Dendritic cell treated with granulocyte-macrophage colony-stimulating factor and Interleukin-4, amounts not matched to agents 40 ng/mL and 50 ng/mL, for 4 days (primary cell): ENCODE measurements at regions not wholly inside any gene's neighbourhood (a gene's known extent, or its start where the extent isn't known, plus 50 kb on each side); places are given as distances from the start of the nearest gene placed in this dataset.

ENCODE experiments used
- H3K27ac Mint-ChIP-seq: one replicate; pipeline ENCODE4 v1.8.0; 2022; ENCODE audit warnings: mild to moderate bottlenecking, mixed read lengths
- H3K27me3 Mint-ChIP-seq: one replicate; pipeline ENCODE4 v1.8.0; 2022; ENCODE audit warnings: mild to moderate bottlenecking, mixed read lengths
- H3K36me3 Mint-ChIP-seq: one replicate; pipeline ENCODE4 v1.8.0; 2022; ENCODE audit warnings: low read depth, mixed read lengths
- H3K4me1 Mint-ChIP-seq: one replicate; pipeline ENCODE4 v1.8.0; 2022; ENCODE audit warnings: low read depth, mixed read lengths
- H3K4me3 Mint-ChIP-seq: one replicate; pipeline ENCODE4 v1.8.0; 2022; ENCODE audit warnings: mild to moderate bottlenecking, moderate library complexity, mixed read lengths
- H3K9me3 Mint-ChIP-seq: one replicate; pipeline ENCODE4 v1.8.0; 2022; ENCODE audit warnings: mixed read lengths
- intact Hi-C: fragments of 100-400 bp; cut with micrococcal nuclease; formaldehyde crosslinking; loops from one replicate; pipeline ENCODE4 v1.15.0; 2022

DNA sequence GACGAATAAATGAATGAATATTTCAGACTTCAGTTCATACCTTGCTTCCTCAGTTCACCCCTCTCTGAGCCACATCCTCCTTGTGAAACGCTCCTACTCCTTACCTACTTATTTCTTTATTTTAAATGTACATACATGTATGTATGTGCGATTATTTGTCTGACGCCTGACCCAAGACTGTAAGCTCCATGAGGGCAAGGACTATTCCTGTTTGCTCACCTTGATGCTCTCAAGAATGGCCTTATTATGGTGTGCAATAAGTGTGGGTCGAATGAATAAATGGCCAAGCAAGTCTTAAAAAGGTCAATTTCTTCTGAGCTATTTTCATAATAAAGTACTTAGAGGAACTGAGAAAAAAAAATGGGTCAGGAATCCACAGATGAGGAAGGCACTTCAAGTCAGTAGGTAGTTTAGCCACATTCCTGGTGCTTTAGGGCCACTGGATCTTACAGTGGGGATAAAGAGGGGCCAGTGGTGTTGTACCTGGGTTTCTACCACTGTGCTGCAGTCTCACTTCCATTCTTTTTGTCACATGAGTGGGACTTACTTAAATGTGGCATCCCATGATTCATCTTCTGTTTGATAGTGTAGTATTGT is 74.7 kb downstream of the SDC1 start:
- H3K27me3 Mint-ChIP-seq = peaks cover 19% of the 10 kb centered on the region
- no peak overlapping the region for H3K27ac Mint-ChIP-seq
- intact Hi-C loops = no loop called here
- peaks cover 16% of the 10 kb centered on the region for H3K4me1 Mint-ChIP-seq
- no peaks in the 10 kb centered on the region for H3K36me3 Mint-ChIP-seq
- no peak overlapping the region for H3K4me3 Mint-ChIP-seq
- H3K9me3 Mint-ChIP-seq = no peaks in the 10 kb centered on the region

DNA sequence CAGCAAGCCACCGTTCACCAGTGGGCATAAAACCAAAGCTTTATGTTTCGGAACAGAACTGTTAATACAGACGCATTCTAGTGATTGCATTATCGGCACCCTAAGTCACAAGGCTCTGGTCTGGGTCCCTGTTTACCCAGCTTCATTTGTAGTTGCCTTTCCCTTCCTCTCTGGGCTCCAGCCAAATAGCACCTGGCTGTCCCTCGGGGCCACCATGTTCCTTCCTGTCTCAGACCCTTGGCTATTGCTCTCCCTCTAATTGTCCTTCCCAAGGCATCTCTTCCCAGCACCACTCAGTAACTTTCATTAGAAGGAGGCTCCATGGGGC is 75.3 kb downstream of the SDC1 start:
- Mint-ChIP-seq H3K27ac (no peak overlapping the region), H3K27me3 (peaks cover 18% of the 10 kb centered on the region), H3K9me3 (no peaks in the 10 kb centered on the region)

DNA sequence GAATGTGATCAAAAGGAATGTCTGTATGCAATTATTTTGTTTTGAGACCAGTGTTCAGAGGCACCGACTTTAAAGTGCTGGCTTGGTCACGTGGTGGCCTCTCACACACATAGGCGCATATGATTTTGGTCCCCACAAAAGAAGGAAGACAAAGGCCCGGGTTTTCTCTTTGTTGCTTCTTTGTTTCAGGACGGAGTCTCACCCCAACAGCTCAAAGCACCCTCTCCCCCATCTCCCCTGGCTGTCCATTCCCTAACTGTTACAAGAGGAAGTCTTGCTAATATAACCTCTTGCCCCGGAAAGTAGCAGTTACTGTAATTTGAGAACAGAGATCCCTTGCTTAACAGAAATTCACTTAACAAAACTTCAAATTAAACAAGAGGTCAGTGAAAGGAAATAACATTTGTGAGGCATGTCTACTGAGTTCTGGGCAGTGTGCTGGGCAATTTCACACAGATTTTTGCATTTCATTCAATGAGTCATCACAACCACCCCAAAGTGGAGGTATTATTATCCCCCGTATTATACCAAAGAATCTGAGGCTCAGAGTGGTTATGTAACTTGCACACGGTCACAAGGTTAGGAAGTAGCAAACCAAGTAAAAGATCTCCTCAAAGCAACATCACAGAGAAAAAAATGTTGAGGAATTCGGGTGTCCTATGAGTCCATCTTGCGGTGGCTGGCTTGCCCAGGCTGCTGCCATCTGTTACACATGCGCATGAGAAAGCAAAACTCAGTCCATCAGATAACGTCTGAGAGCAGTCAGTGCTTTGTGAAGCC is 75.8 kb downstream of the SDC1 start:
- intact Hi-C loops = no loop called here
- Mint-ChIP-seq H3K36me3 (no peaks in the 10 kb centered on the region), H3K27me3 (peaks cover 18% of the 10 kb centered on the region), H3K27ac (no peak overlapping the region), H3K4me3 (no peak overlapping the region), H3K4me1 (peaks cover 20% of the 10 kb centered on the region), H3K9me3 (no peaks in the 10 kb centered on the region)

More for the DNA sequence above, 75.3 kb downstream of the SDC1 start:
- intact Hi-C loops = no loop called here
- Mint-ChIP-seq H3K36me3 (no peaks in the 10 kb centered on the region), H3K4me1 (peaks cover 20% of the 10 kb centered on the region), H3K4me3 (no peak overlapping the region)

DNA sequence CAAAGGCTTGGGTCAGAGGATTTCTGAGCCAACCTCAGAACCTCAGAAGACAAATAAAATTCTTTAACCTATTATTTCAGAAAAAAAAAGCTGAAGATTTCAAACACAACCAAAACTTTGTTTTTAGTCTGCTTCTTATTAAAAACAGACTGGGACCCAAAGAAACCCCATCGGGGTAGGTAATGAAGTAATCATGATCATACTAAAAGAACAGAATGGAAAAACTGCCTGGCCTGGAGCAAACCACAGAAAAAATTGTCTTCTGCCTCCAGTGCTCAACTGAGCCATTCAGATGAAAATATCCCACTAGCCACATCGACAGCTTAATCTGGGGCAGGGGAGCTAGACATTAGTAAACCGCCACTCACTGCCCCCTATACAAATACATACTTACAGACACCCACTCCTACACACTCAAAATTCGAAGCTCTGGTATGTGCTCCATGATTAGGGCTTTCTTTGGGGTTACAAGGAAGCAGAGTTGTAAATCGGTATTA is 76.5 kb downstream of the SDC1 start:
- Mint-ChIP-seq H3K27ac (no peak overlapping the region), H3K4me1 (peaks cover 20% of the 10 kb centered on the region), H3K4me3 (no peak overlapping the region), H3K27me3 (peaks cover 17% of the 10 kb centered on the region), H3K36me3 (no peaks in the 10 kb centered on the region), H3K9me3 (no peaks in the 10 kb centered on the region)
- intact Hi-C loops = no loop called here

DNA sequence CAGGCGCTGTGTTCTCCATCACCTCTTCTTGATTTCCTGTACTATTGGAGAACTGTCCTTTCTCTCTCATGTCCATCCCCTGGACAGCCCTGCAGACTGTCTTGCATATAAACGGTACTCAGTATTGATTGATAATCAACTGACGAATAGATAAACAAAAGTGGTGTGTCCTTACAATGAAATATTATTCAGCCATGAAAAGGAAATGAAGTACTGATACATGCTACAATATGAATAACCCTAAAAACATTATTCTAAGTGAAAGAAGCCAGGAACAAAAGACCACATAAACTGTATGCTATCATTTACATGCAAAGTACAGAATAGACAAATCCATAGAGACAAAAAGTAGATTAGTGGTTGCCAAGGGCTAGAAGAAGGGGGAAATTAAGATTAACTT is 77.6 kb downstream of the SDC1 start:
- H3K4me3 Mint-ChIP-seq = no peak overlapping the region
- H3K27me3 Mint-ChIP-seq = peaks cover 17% of the 10 kb centered on the region
- H3K4me1 Mint-ChIP-seq = peaks cover 20% of the 10 kb centered on the region
- no peaks in the 10 kb centered on the region for H3K36me3 Mint-ChIP-seq
- no peaks in the 10 kb centered on the region for H3K9me3 Mint-ChIP-seq
- H3K27ac Mint-ChIP-seq = no peak overlapping the region
- intact Hi-C loops = no loop called here

DNA sequence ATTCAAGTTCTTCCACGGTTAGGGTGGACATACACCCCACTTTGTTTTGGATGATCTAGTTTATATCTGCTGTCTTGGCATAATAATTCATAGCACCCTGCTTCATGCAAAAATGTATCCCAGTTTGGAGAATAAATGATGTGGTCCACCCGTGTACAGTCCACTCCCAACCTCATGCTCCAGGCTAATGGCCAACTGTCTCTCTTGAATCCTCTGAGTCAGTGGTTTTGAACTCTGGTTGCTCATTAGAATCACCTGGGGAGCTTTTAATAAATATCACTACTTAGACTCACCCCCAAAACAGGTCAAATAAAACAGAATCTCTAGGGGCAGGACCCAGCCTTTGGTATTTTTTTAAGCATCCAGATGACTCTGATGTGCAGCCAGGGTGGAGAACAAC is 78.5 kb downstream of the SDC1 start:
- H3K4me3 Mint-ChIP-seq = no peak overlapping the region
- no peaks in the 10 kb centered on the region for H3K9me3 Mint-ChIP-seq
- H3K27me3 Mint-ChIP-seq = peaks cover 17% of the 10 kb centered on the region
- no peaks in the 10 kb centered on the region for H3K36me3 Mint-ChIP-seq
- H3K27ac Mint-ChIP-seq = no peak overlapping the region
- H3K4me1 Mint-ChIP-seq = peaks cover 20% of the 10 kb centered on the region
- intact Hi-C loops = no loop called here

DNA sequence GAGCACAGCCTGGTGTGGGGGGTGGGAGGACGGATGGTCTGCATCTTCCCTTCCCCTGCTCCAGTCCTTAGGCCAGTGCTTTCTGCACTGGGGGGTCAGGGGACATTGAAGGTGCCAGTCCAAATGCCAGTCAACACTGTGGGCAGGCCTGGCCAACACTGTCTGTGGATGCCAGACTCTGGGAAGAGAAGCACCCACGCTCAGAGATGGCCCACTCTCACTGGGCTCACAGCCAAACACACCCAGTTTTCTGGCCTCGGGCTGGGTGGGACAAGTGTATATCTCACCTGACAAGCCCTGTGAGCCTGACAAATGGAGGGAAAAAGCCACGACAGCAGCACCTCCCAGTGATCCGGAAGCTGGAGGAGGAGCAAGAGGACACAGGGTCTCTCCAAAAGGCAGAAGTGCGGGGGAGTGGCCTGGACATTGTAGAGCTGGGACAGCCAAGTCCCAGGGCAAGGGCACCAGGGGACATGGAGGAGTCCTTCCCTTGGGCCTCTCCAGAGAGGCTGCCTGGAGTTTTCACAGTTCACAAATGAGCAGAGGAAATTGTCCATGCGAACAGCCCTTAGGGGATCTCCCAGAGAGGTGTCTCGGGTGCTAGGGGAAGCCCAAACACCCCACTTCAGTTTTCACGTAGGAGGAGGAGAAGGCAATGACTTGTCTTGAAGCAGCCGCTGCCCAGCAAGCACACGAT is 79.3 kb downstream of the SDC1 start:
- Mint-ChIP-seq H3K27me3 (peaks cover 17% of the 10 kb centered on the region), H3K4me3 (no peak overlapping the region), H3K4me1 (peaks cover 20% of the 10 kb centered on the region), H3K36me3 (no peaks in the 10 kb centered on the region), H3K9me3 (no peaks in the 10 kb centered on the region), H3K27ac (no peak overlapping the region)
- intact Hi-C loops = no loop called here

DNA sequence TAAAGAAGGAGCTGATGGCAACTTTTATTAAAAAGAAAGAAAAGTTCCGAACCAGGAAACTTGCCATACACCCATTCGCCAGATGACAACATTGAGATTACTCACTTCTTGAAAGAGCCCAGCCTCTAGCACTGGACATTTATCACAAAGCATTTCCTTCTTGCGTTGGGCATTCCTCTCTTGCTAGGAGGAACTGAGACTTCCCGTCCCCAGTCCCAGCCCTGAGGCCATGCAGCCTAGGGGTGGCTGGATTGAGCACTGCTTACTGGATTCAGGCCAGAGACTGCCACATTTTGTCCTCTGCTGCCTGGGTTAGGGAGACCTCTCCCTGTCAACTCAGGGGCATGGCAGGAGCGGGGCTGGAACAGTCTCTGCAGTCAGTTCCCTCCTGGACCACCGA is 80.1 kb downstream of the SDC1 start:
- H3K36me3 Mint-ChIP-seq = no peaks in the 10 kb centered on the region
- peaks cover 15% of the 10 kb centered on the region for H3K4me1 Mint-ChIP-seq
- no peak overlapping the region for H3K27ac Mint-ChIP-seq
- no peaks in the 10 kb centered on the region for H3K9me3 Mint-ChIP-seq
- intact Hi-C loops = no loop called here
- H3K27me3 Mint-ChIP-seq = peaks cover 14% of the 10 kb centered on the region
- no peak overlapping the region for H3K4me3 Mint-ChIP-seq

DNA sequence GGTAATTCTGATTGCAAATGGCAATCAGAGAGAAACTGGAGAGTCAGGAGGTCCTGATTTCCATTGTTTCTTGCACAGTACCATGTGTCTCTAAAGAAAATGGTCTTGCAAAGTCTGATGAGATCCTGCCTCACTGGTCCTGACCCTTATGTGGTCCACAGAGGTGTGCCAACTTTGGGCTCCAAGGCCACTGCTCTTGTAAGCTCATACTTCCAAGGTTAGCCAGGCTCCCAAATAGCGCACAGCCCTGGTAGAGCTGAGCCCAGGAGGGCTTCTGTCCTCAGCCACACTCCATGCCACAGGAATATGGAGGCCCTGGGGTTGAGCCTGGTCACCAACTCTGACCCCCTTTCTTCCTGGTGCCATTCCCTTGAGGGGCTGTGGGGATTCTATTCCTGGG is 80.7 kb downstream of the SDC1 start:
- no peaks in the 10 kb centered on the region for H3K36me3 Mint-ChIP-seq
- H3K27ac Mint-ChIP-seq = no peak overlapping the region
- no peak overlapping the region for H3K4me3 Mint-ChIP-seq
- H3K9me3 Mint-ChIP-seq = no peaks in the 10 kb centered on the region
- peaks cover 14% of the 10 kb centered on the region for H3K27me3 Mint-ChIP-seq
- intact Hi-C loops = no loop called here
- peaks cover 9% of the 10 kb centered on the region for H3K4me1 Mint-ChIP-seq

DNA sequence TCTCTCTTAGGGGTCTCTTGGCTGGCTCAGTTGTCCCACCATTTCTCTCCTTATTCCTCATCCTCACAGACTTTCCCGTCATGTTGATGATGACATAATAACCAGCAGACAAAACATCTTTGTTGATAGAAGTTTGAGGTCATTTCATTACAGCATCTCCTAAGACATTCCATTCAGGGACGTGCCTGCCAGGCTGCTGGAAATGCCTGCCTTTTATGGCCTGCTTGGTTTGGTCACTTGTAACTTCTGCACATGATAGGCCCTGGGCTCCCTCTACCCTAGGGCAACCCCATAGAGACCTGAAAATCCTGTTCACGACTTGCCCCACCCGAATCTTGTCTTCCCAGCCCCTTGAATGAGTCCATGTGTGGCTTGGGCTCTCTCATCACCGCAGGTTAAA is 81.7 kb downstream of the SDC1 start:
- intact Hi-C loops = no loop called here
- H3K4me1 Mint-ChIP-seq = peaks cover 5% of the 10 kb centered on the region
- H3K9me3 Mint-ChIP-seq = no peaks in the 10 kb centered on the region
- H3K27ac Mint-ChIP-seq = no peak overlapping the region
- no peaks in the 10 kb centered on the region for H3K36me3 Mint-ChIP-seq
- no peak overlapping the region for H3K4me3 Mint-ChIP-seq
- peaks cover 14% of the 10 kb centered on the region for H3K27me3 Mint-ChIP-seq

DNA sequence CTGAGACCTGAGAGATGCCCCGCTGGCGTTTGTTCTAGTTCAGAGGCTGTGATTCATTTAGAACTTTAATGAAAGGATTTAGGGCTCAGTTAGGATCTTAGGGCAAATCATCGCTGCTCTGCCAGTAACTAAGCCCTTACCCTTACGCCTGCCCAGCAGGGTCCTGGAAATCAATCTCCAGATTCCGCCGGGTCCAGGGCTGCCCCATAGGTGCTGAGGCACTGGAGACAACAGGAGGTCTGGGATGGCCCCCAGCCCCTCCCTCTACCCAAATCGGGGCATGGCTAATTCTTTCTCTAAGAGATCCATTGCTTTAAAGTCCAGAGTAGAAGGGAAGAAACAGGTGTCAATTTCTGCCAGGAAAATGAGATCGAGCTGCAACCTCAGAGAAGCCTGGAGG is 83.1 kb downstream of the SDC1 start:
- Mint-ChIP-seq H3K4me1 (peaks cover 5% of the 10 kb centered on the region), H3K27me3 (peaks cover 7% of the 10 kb centered on the region), H3K9me3 (no peaks in the 10 kb centered on the region), H3K4me3 (no peak overlapping the region), H3K27ac (no peak overlapping the region), H3K36me3 (no peaks in the 10 kb centered on the region)
- intact Hi-C loops = no loop called here

DNA sequence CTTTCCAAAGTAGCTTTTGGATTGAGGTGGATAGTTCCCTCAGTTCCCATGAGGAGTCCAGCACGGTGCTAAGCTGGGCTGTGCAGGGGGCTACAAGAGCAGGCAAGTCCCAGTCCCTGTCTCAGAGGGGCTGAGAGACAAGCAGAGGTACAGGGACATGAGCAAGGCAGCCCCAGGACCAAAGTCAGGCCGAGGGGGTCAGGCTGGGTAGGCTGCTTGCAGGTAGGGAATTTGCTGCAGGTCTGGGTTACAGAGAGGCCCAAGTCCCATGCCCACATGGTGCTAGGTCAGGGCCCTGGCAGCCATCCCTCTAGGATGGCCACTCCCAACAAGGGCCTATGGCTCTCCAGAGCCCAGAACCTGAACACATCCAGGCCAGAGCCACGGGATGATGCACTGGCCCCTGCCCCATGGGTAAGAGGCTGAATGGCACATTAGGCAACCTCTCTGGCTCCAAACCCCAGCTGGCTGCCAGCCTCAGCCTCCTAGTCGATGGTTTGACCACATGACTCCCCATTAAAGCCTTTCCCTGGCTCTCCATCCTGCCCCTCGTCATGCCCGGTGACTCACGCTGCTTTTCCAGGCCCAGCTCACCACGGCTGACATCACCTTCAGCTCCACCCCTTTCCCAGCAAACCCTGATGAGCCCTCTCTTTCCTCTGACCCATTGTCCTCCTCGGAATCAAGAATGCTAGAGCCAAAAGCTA is 83.7 kb downstream of the SDC1 start:
- intact Hi-C loops = no loop called here
- H3K4me3 Mint-ChIP-seq = no peak overlapping the region
- H3K27ac Mint-ChIP-seq = no peak overlapping the region
- H3K36me3 Mint-ChIP-seq = no peaks in the 10 kb centered on the region
- H3K4me1 Mint-ChIP-seq = peaks cover 5% of the 10 kb centered on the region
- H3K9me3 Mint-ChIP-seq = no peaks in the 10 kb centered on the region
- peaks cover 9% of the 10 kb centered on the region for H3K27me3 Mint-ChIP-seq

DNA sequence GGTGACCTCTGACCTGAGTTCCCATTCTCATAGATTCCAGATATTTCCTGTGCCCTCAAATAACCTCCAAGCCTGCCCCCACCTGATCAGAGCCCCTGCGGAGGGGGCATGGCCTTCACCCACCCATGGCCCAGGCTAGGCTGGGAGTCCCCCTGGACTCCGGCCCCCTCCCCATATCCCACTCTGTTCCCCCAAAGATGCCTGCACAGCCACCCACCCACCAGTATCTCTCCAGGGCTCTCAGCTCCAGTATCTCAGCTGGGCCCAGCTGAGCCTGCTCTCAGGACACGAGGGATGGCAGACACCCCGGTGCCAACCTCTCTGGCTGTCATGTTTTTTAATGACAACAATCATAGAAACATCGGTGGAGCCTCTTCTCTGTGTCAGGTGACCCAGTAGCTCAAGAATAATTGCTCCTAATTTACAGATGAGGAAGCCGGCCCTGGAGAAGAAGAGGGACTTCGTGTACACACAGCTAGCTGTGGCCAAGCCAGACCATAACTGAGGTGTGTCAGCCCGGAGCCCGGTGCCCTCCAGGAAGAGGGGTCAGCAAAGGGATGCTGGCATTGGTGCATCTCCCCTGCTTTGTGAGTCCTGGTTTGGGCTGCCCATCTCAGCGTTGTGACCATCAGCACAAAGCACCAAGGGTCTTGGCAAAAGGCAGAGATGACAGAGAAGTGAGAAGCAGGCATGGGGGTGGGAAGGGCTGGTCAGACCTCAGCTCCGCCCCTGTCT is 84.4 kb downstream of the SDC1 start:
- Mint-ChIP-seq H3K36me3 (no peaks in the 10 kb centered on the region), H3K4me1 (peaks cover 5% of the 10 kb centered on the region)
- intact Hi-C loops = no loop called here

More for the DNA sequence above, 84.4 kb downstream of the SDC1 start:
- Mint-ChIP-seq H3K27ac (no peak overlapping the region), H3K9me3 (no peaks in the 10 kb centered on the region), H3K27me3 (peaks cover 8% of the 10 kb centered on the region), H3K4me3 (no peak overlapping the region)
